ENCODE measurements at regions not wholly inside any gene's neighbourhood (a gene's known extent, or its start where the extent isn't known, plus 50 kb on each side); places are given as distances from the start of the nearest gene placed in this dataset.
A peak's percentile ranks its signal among the peaks of the same experiment; 100 is the strongest.

GRCh38 chr4:182015014-182015413 lies 228.2 kb upstream of the TENM3 start:
- no peak overlapping the region for H4K91ac ChIP-seq (ENCODE audit: low read length)
- no peak overlapping the region for H3K4me3 ChIP-seq (ENCODE audit: insufficient read depth in 1 of 2, low read depth in 1 of 2, low read length in 2 of 2)
- H2AK5ac ChIP-seq (ENCODE audit: low read length, severe bottlenecking): no peak overlapping the region
- no peak overlapping the region for H3K14ac ChIP-seq (ENCODE audit: low read length in 2 of 2)
- H4K8ac ChIP-seq (ENCODE audit: low read length): no peak overlapping the region
- H2BK120ac ChIP-seq (ENCODE audit: low read depth, low read length): no peak overlapping the region
- H3K4ac ChIP-seq (ENCODE audit: low read depth in 1 of 2, low read length in 2 of 2): no peak overlapping the region
- H3K18ac ChIP-seq (ENCODE audit: low read depth in 1 of 2, low read length in 2 of 2): no peak overlapping the region
- no peak overlapping the region for H2AFZ ChIP-seq (ENCODE audit: low read depth, low read length)
- H2BK5ac ChIP-seq (ENCODE audit: low read depth, low read length, poor library complexity, severe bottlenecking): no peak overlapping the region
- H3K23ac ChIP-seq (ENCODE audit: low read length in 2 of 2): no peak overlapping the region
- no peak overlapping the region for H3K4me2 ChIP-seq (ENCODE audit: low read length, poor library complexity, severe bottlenecking)
- H3K4me1 ChIP-seq (ENCODE audit: control insufficient read depth, insufficient read depth, low read depth, low read length): no peaks in the 10 kb centered on the region
- WGBS: 98% methylated on average over 10 of the region's 11 CpGs
- no peak overlapping the region for H3K27ac ChIP-seq (ENCODE audit: low read length, poor library complexity, severe bottlenecking)
- H3K36me3 ChIP-seq (ENCODE audit: control insufficient read depth in 1 of 2, insufficient read depth in 2 of 2, low read depth in 1 of 2, low read length in 2 of 2): no peaks in the 10 kb centered on the region
- H2BK15ac ChIP-seq (ENCODE audit: low read depth, poor library complexity, severe bottlenecking): no peak overlapping the region
- H3K9me3 ChIP-seq (ENCODE audit: control insufficient read depth, low read length): no peaks in the 10 kb centered on the region
- H3K27me3 ChIP-seq (ENCODE audit: control insufficient read depth in 1 of 2, insufficient read depth in 1 of 2, low read length in 2 of 2): no peaks in the 10 kb centered on the region
- H3K9ac ChIP-seq (ENCODE audit: low read length): no peak overlapping the region
- H2BK12ac ChIP-seq (ENCODE audit: low read length in 2 of 2): no peak overlapping the region
- DNase-seq: no peak
- H3K79me1 ChIP-seq (replicated peaks; ENCODE audit: low read length, poor library complexity, severe bottlenecking): no peaks in the 10 kb centered on the region

- H3K4me1 ChIP-seq (ENCODE audit: control insufficient read depth, insufficient read depth, low read depth, low read length): no peaks in the 10 kb centered on the region
- no peak overlapping the region for H2BK5ac ChIP-seq (ENCODE audit: low read depth, low read length, poor library complexity, severe bottlenecking)
- H3K23ac ChIP-seq (ENCODE audit: low read length in 2 of 2): no peak overlapping the region
- H3K27ac ChIP-seq (ENCODE audit: low read length, poor library complexity, severe bottlenecking): no peak overlapping the region
- H4K8ac ChIP-seq (ENCODE audit: low read length): no peak overlapping the region
- H4K91ac ChIP-seq (ENCODE audit: low read length): no peak overlapping the region
- H3K14ac ChIP-seq (ENCODE audit: low read length in 2 of 2): no peak overlapping the region
- no peaks in the 10 kb centered on the region for H3K36me3 ChIP-seq (ENCODE audit: control insufficient read depth in 1 of 2, insufficient read depth in 2 of 2, low read depth in 1 of 2, low read length in 2 of 2)
- H3K4me3 ChIP-seq (ENCODE audit: insufficient read depth in 1 of 2, low read depth in 1 of 2, low read length in 2 of 2): no peak overlapping the region
- no peak overlapping the region for H3K4ac ChIP-seq (ENCODE audit: low read depth in 1 of 2, low read length in 2 of 2)
- no peaks in the 10 kb centered on the region for H3K27me3 ChIP-seq (ENCODE audit: control insufficient read depth in 1 of 2, insufficient read depth in 1 of 2, low read length in 2 of 2)
- H3K4me2 ChIP-seq (ENCODE audit: low read length, poor library complexity, severe bottlenecking): no peak overlapping the region
- DNase-seq: peak; percentile 9
- no peak overlapping the region for H2AK5ac ChIP-seq (ENCODE audit: low read length, severe bottlenecking)
- H2BK120ac ChIP-seq (ENCODE audit: low read depth, low read length): no peak overlapping the region
- H3K79me1 ChIP-seq (replicated peaks; ENCODE audit: low read length, poor library complexity, severe bottlenecking): no peaks in the 10 kb centered on the region
- H3K9me3 ChIP-seq (ENCODE audit: control insufficient read depth, low read length): no peaks in the 10 kb centered on the region
- no peak overlapping the region for H2BK15ac ChIP-seq (ENCODE audit: low read depth, poor library complexity, severe bottlenecking)
- H2BK12ac ChIP-seq (ENCODE audit: low read length in 2 of 2): no peak overlapping the region
- no peak overlapping the region for H3K9ac ChIP-seq (ENCODE audit: low read length)
- H2AFZ ChIP-seq (ENCODE audit: low read depth, low read length): no peak overlapping the region
- H3K18ac ChIP-seq (ENCODE audit: low read depth in 1 of 2, low read length in 2 of 2): no peak overlapping the region
- 31% methylated on average over 6 of the region's 6 CpGs for WGBS
These were observed 227.3 kb upstream of the TENM3 start for GRCh38 chr4:182015893-182016292.

- no peak overlapping the region for H3K18ac ChIP-seq (ENCODE audit: low read depth in 1 of 2, low read length in 2 of 2)
- no peaks in the 10 kb centered on the region for H3K79me1 ChIP-seq (replicated peaks; ENCODE audit: low read length, poor library complexity, severe bottlenecking)
- no peak overlapping the region for H3K27ac ChIP-seq (ENCODE audit: low read length, poor library complexity, severe bottlenecking)
- no peak overlapping the region for H4K91ac ChIP-seq (ENCODE audit: low read length)
- H3K23ac ChIP-seq (ENCODE audit: low read length in 2 of 2): no peak overlapping the region
- no peak overlapping the region for H2AFZ ChIP-seq (ENCODE audit: low read depth, low read length)
- H2BK12ac ChIP-seq (ENCODE audit: low read length in 2 of 2): no peak overlapping the region
- no peak overlapping the region for H2BK120ac ChIP-seq (ENCODE audit: low read depth, low read length)
- no peak overlapping the region for H2BK15ac ChIP-seq (ENCODE audit: low read depth, poor library complexity, severe bottlenecking)
- 94% methylated on average over 3 of the region's 5 CpGs for WGBS
- H3K4me1 ChIP-seq (ENCODE audit: control insufficient read depth, insufficient read depth, low read depth, low read length): no peaks in the 10 kb centered on the region
- H3K4me2 ChIP-seq (ENCODE audit: low read length, poor library complexity, severe bottlenecking): no peak overlapping the region
- H3K36me3 ChIP-seq (ENCODE audit: control insufficient read depth in 1 of 2, insufficient read depth in 2 of 2, low read depth in 1 of 2, low read length in 2 of 2): no peaks in the 10 kb centered on the region
- H3K9me3 ChIP-seq (ENCODE audit: control insufficient read depth, low read length): no peaks in the 10 kb centered on the region
- no peak overlapping the region for H4K8ac ChIP-seq (ENCODE audit: low read length)
- H3K27me3 ChIP-seq (ENCODE audit: control insufficient read depth in 1 of 2, insufficient read depth in 1 of 2, low read length in 2 of 2): no peaks in the 10 kb centered on the region
- H3K9ac ChIP-seq (ENCODE audit: low read length): no peak overlapping the region
- no peak overlapping the region for H2AK5ac ChIP-seq (ENCODE audit: low read length, severe bottlenecking)
- no peak overlapping the region for H2BK5ac ChIP-seq (ENCODE audit: low read depth, low read length, poor library complexity, severe bottlenecking)
- no peak for DNase-seq
- no peak overlapping the region for H3K14ac ChIP-seq (ENCODE audit: low read length in 2 of 2)
- H3K4ac ChIP-seq (ENCODE audit: low read depth in 1 of 2, low read length in 2 of 2): no peak overlapping the region
- no peak overlapping the region for H3K4me3 ChIP-seq (ENCODE audit: insufficient read depth in 1 of 2, low read depth in 1 of 2, low read length in 2 of 2)
These were observed 226.2 kb upstream of the TENM3 start for GRCh38 chr4:182017038-182017437.

GRCh38 chr4:182018691-182019090 lies 224.5 kb upstream of the TENM3 start:
- Histone ChIP-seq H2BK120ac (ENCODE audit: low read depth, low read length) (no peak overlapping the region), H2BK12ac (ENCODE audit: low read length in 2 of 2) (no peak overlapping the region), H2BK5ac (ENCODE audit: low read depth, low read length, poor library complexity, severe bottlenecking) (no peak overlapping the region), H3K9ac (ENCODE audit: low read length) (no peak overlapping the region), H3K79me1 (replicated peaks; ENCODE audit: low read length, poor library complexity, severe bottlenecking) (no peaks in the 10 kb centered on the region), H3K9me3 (ENCODE audit: control insufficient read depth, low read length) (no peaks in the 10 kb centered on the region), H2AK5ac (ENCODE audit: low read length, severe bottlenecking) (no peak overlapping the region), H4K91ac (ENCODE audit: low read length) (no peak overlapping the region), H2BK15ac (ENCODE audit: low read depth, poor library complexity, severe bottlenecking) (no peak overlapping the region), H4K8ac (ENCODE audit: low read length) (peak overlapping the region; percentile 9), H3K23ac (ENCODE audit: low read length in 2 of 2) (no peak overlapping the region), H3K4ac (ENCODE audit: low read depth in 1 of 2, low read length in 2 of 2) (no peak overlapping the region), H3K18ac (ENCODE audit: low read depth in 1 of 2, low read length in 2 of 2) (no peak overlapping the region), H3K27ac (ENCODE audit: low read length, poor library complexity, severe bottlenecking) (no peak overlapping the region), H3K36me3 (ENCODE audit: control insufficient read depth in 1 of 2, insufficient read depth in 2 of 2, low read depth in 1 of 2, low read length in 2 of 2) (no peaks in the 10 kb centered on the region), H3K4me1 (ENCODE audit: control insufficient read depth, insufficient read depth, low read depth, low read length) (no peaks in the 10 kb centered on the region), H2AFZ (ENCODE audit: low read depth, low read length) (no peak overlapping the region), H3K14ac (ENCODE audit: low read length in 2 of 2) (no peak overlapping the region), H3K4me3 (ENCODE audit: insufficient read depth in 1 of 2, low read depth in 1 of 2, low read length in 2 of 2) (no peak overlapping the region), H3K27me3 (ENCODE audit: control insufficient read depth in 1 of 2, insufficient read depth in 1 of 2, low read length in 2 of 2) (no peaks in the 10 kb centered on the region), H3K4me2 (ENCODE audit: low read length, poor library complexity, severe bottlenecking) (no peak overlapping the region)
- no peak for DNase-seq
- WGBS: 68% methylated on average over 2 of the region's 2 CpGs

Measured in mesenchymal stem cell (in vitro differentiated cells and primary cell).